A673 (cell line): ENCODE measurements at regions not wholly inside any gene's neighbourhood (a gene's known extent, or its start where the extent isn't known, plus 50 kb on each side); places are given as distances from the start of the nearest gene placed in this dataset.

Experiments used
- BruUV-seq: library from RNA; stranded (reverse); fragments of 400-500 nt; replicated peaks from 2 replicates; lab custom pipeline; 2021; lab: Mats Ljungman, UMichigan
- CTCF ChIA-PET: fragments of 300-600 bp; sonication (Branson Sonifier 250); formaldehyde crosslinking; loops from one replicate; lab custom pipeline; 2022; ENCODE audit warnings: antibody characterized with exemption; lab: Charles Lee
- POLR2A ChIA-PET: fragments of 300-600 bp; sonication (Branson Sonifier 250); formaldehyde crosslinking; loops from one replicate; lab custom pipeline; 2022; ENCODE audit warnings: antibody characterized with exemption; ENCODE audit not compliant: low non-redundant PET; lab: Charles Lee
- DNase-seq: peaks from one replicate; pipeline ENCODE4 v3.0.0-alpha.2; 2015; ENCODE audit warnings: low spot score
- H3K27ac ChIP-seq: fragments of 200-600 bp; sonication (generic); 2 replicates; pipeline ENCODE4 v1.5.1; 2016; ENCODE audit warnings: mixed run types, low read depth, mild to moderate bottlenecking, mixed read lengths, antibody characterized with exemption, low read length; ENCODE audit not compliant: poor library complexity, severe bottlenecking
- H3K27me3 ChIP-seq: fragments of 200-600 bp; sonication (generic); replicated peaks from 2 replicates; pipeline ENCODE4 v1.6.1; 2017; ENCODE audit warnings: mixed run types, low read depth, mild to moderate bottlenecking, mixed read lengths, antibody characterized with exemption, low read length; ENCODE audit not compliant: insufficient read depth, poor library complexity
- H3K36me3 ChIP-seq: fragments of 200-600 bp; sonication (generic); 2 replicates; pipeline ENCODE4 v1.6.1; 2016; ENCODE audit warnings: mixed run types, mild to moderate bottlenecking, mixed read lengths, antibody characterized with exemption, low read length; ENCODE audit not compliant: insufficient read depth, poor library complexity, severe bottlenecking
- H3K4me1 ChIP-seq: fragments of 200-600 bp; sonication (generic); 2 replicates; pipeline ENCODE4 v1.6.1; 2017; ENCODE audit warnings: mixed run types, mild to moderate bottlenecking, mixed read lengths, antibody characterized with exemption, low read length; ENCODE audit not compliant: insufficient read depth, poor library complexity, severe bottlenecking
- H3K4me3 ChIP-seq: fragments of 200-600 bp; sonication (generic); 2 replicates; pipeline ENCODE4 v1.5.1; 2016; ENCODE audit warnings: low read depth, mixed run types, mild to moderate bottlenecking, mixed read lengths, low read length; ENCODE audit not compliant: poor library complexity, severe bottlenecking
- H3K9me3 ChIP-seq: fragments of 200-600 bp; sonication (generic); 2 replicates; pipeline ENCODE4 v1.6.1; 2016; ENCODE audit warnings: mixed run types, low read depth, mild to moderate bottlenecking, mixed read lengths, antibody characterized with exemption, low read length; ENCODE audit not compliant: poor library complexity, severe bottlenecking
- CTCF ChIP-seq: fragments of 300-800, 200-600 bp; sonication (generic); conservative IDR thresholded peaks from 2 replicates; pipeline ENCODE4 v1.5.1; 2017; ENCODE audit warnings: low read depth, mild to moderate bottlenecking, antibody characterized with exemption, low read length, moderate library complexity, mixed read lengths
- EZH2 ChIP-seq: fragments of 200-600 bp; sonication (generic); IDR thresholded peaks from 2 replicates; pipeline ENCODE4 v1.6.1; 2017; ENCODE audit warnings: borderline replicate concordance, low read depth, mild to moderate bottlenecking, mixed read lengths, antibody characterized with exemption, low read length; ENCODE audit not compliant: poor library complexity, severe bottlenecking
- intact Hi-C: fragments of 100-400 bp; cut with micrococcal nuclease; formaldehyde crosslinking; loops from one replicate; pipeline ENCODE4 v1.10.0; 2022; ENCODE audit not compliant: unreplicated experiment

- CTCF ChIA-PET = no interaction called here
- H3K36me3 ChIP-seq = no peaks in the 10 kb centered on the region
- TF ChIP-seq CTCF = no peak
- TF ChIP-seq EZH2 = no peak
- no peak for DNase-seq
- H3K4me3 ChIP-seq = no peak overlapping the region
- peaks cover 8% of the 10 kb centered on the region for H3K27me3 ChIP-seq
- intact Hi-C loops = no loop called here
- H3K27ac ChIP-seq = no peak overlapping the region
- H3K9me3 ChIP-seq = no peaks in the 10 kb centered on the region
- no TSS peak for BruUV-seq
- POLR2A ChIA-PET = no interaction called here
- no peaks in the 10 kb centered on the region for H3K4me1 ChIP-seq
Observed at GRCh38 chr18:47448956-47449355, 197.5 kb upstream of the SKOR2 start.

- ChIA-PET CTCF (no interaction called here), POLR2A (no interaction called here)
- Histone ChIP-seq H3K9me3 (no peaks in the 10 kb centered on the region), H3K36me3 (no peaks in the 10 kb centered on the region), H3K4me1 (no peaks in the 10 kb centered on the region), H3K4me3 (no peak overlapping the region), H3K27ac (no peak overlapping the region), H3K27me3 (peaks cover 31% of the 10 kb centered on the region)
- intact Hi-C loops = no loop called here
- no TSS peak for BruUV-seq
- DNase-seq = no peak
- TF ChIP-seq EZH2 (no peak), CTCF (no peak)
Observed at GRCh38 chr18:47441914-47442313, 190.5 kb upstream of the SKOR2 start.

GRCh38 chr18:47438001-47438400 is 186.5 kb upstream of the SKOR2 start:
- TF ChIP-seq EZH2 = no peak
- POLR2A ChIA-PET = no interaction called here
- Histone ChIP-seq H3K27ac (no peak overlapping the region), H3K4me1 (no peaks in the 10 kb centered on the region), H3K4me3 (no peak overlapping the region), H3K27me3 (peaks cover 64% of the 10 kb centered on the region), H3K9me3 (no peaks in the 10 kb centered on the region), H3K36me3 (no peaks in the 10 kb centered on the region)
- CTCF ChIA-PET = no interaction called here
- intact Hi-C loops = no loop called here
- no peak for DNase-seq
- no TSS peak for BruUV-seq

- no peak for TF ChIP-seq CTCF
- no peak for TF ChIP-seq EZH2
- no peak overlapping the region for H3K27ac ChIP-seq
- POLR2A ChIA-PET = no interaction called here
- no peak for DNase-seq
- no peaks in the 10 kb centered on the region for H3K36me3 ChIP-seq
- no peaks in the 10 kb centered on the region for H3K4me1 ChIP-seq
- intact Hi-C loops = no loop called here
- no peaks in the 10 kb centered on the region for H3K9me3 ChIP-seq
- no peak overlapping the region for H3K4me3 ChIP-seq
- peaks cover 69% of the 10 kb centered on the region for H3K27me3 ChIP-seq
- no TSS peak for BruUV-seq
- CTCF ChIA-PET = no interaction called here
Observed at GRCh38 chr18:47436871-47437270, 185.4 kb upstream of the SKOR2 start.
